HG03439 (cell line): ENCODE measurements at regions not wholly inside any gene's neighbourhood (a gene's known extent, or its start where the extent isn't known, plus 50 kb on each side); places are given as distances from the start of the nearest gene placed in this dataset.

Experiments used
- ATAC-seq: cut with Tn5 transposase; IDR thresholded peaks from one replicate; pipeline ENCODE4 v1.9.1; 2021; ENCODE audit warnings: mild to moderate bottlenecking, moderate library complexity; ENCODE audit not compliant: unreplicated experiment

GRCh38 chr3:104846270-104846669 lies 520.4 kb upstream of the ALCAM start:
- no peak for ATAC-seq

GRCh38 chr3:104849070-104849469 lies 517.6 kb upstream of the ALCAM start:
- no peak for ATAC-seq

GRCh38 chr3:104854468-104854867 lies 512.2 kb upstream of the ALCAM start:
- no peak for ATAC-seq

GRCh38 chr3:104855702-104856101 lies 511.0 kb upstream of the ALCAM start:
- ATAC-seq: no peak

GRCh38 chr3:104856741-104857140 lies 510.0 kb upstream of the ALCAM start:
- no peak for ATAC-seq

- no peak for ATAC-seq
Observed at GRCh38 chr3:104868291-104868690, 498.4 kb upstream of the ALCAM start.

GRCh38 chr3:104870276-104870675 lies 496.4 kb upstream of the ALCAM start:
- no peak for ATAC-seq

- ATAC-seq: no peak
Observed at GRCh38 chr3:104873331-104873730, 493.4 kb upstream of the ALCAM start.

GRCh38 chr3:104878395-104878794 lies 488.3 kb upstream of the ALCAM start:
- ATAC-seq: no peak

GRCh38 chr3:104879919-104880318 lies 486.8 kb upstream of the ALCAM start:
- no peak for ATAC-seq

- ATAC-seq: no peak
Observed at GRCh38 chr3:104885214-104885814, 481.4 kb upstream of the ALCAM start.

GRCh38 chr3:104886220-104886995 lies 480.3 kb upstream of the ALCAM start:
- no peak for ATAC-seq

- no peak for ATAC-seq
Observed at GRCh38 chr3:104887069-104887468, 479.6 kb upstream of the ALCAM start.

GRCh38 chr3:104887619-104888018 lies 479.1 kb upstream of the ALCAM start:
- ATAC-seq: no peak

GRCh38 chr3:104892044-104892443 lies 474.7 kb upstream of the ALCAM start:
- ATAC-seq: no peak

GRCh38 chr3:104896624-104897023 lies 470.1 kb upstream of the ALCAM start:
- no peak for ATAC-seq

GRCh38 chr3:104901396-104901795 lies 465.3 kb upstream of the ALCAM start:
- ATAC-seq: no peak

GRCh38 chr3:104903064-104903463 lies 463.6 kb upstream of the ALCAM start:
- no peak for ATAC-seq

- ATAC-seq: no peak
Observed at GRCh38 chr3:104906001-104906639, 460.6 kb upstream of the ALCAM start.

- ATAC-seq: no peak
Observed at GRCh38 chr3:104907507-104907906, 459.2 kb upstream of the ALCAM start.

GRCh38 chr3:104908761-104909160 lies 457.9 kb upstream of the ALCAM start:
- no peak for ATAC-seq

- no peak for ATAC-seq
Observed at GRCh38 chr3:104909198-104909597, 457.5 kb upstream of the ALCAM start.
